22Rv1 (cell line): ENCODE measurements at regions not wholly inside any gene's neighbourhood (a gene's known extent, or its start where the extent isn't known, plus 50 kb on each side); places are given as distances from the start of the nearest gene placed in this dataset.

Experiments used
- H3K27ac ChIP-seq: fragments of 450-650 bp; 2 replicates; pipeline ENCODE4 v1.5.1; 2017
- CTCF ChIP-seq: fragments of 450-650 bp; IDR thresholded peaks from 2 replicates; pipeline ENCODE4 v1.5.1; 2017; ENCODE audit warnings: mild to moderate bottlenecking
- ZFX ChIP-seq: fragments of 450-650 bp; IDR thresholded peaks from 2 replicates; pipeline ENCODE4 v1.6.1; 2017; ENCODE audit warnings: antibody characterized with exemption, borderline replicate concordance

DNA sequence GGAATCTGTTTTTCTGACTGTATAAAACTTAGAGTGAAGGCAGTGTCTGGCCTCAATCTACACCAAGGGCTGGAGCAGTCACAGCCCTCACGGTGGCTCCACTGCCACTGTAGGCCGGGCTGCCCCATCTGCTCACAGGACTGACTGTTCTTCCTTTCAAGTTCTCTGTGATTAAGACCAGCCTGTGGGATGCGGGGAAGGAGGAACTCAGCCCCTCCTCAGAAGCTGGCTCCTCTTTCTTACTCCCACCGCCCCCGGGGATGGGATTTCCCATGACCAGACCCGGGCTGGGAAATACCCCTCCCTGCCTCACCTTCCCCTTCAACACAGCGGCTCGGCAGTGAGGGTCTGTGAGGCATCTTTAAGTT lies 106.0 kb downstream of the COPS8 start:
- H3K27ac ChIP-seq, result no peak overlapping the region
- TF ChIP-seq CTCF (no peak), ZFX (no peak)

GRCh38 chr2:237192881-237193280 lies 107.2 kb downstream of the COPS8 start:
- TF ChIP-seq CTCF, result no peak
- TF ChIP-seq ZFX, result no peak
- H3K27ac ChIP-seq, result no peak overlapping the region

- TF ChIP-seq CTCF (no peak), ZFX (no peak)
- H3K27ac ChIP-seq, result no peak overlapping the region
Observed at GRCh38 chr2:237193436-237193835, 107.7 kb downstream of the COPS8 start.

- TF ChIP-seq ZFX (no peak), CTCF (no peak)
Observed at GRCh38 chr2:237194081-237194480, 108.4 kb downstream of the COPS8 start.

DNA sequence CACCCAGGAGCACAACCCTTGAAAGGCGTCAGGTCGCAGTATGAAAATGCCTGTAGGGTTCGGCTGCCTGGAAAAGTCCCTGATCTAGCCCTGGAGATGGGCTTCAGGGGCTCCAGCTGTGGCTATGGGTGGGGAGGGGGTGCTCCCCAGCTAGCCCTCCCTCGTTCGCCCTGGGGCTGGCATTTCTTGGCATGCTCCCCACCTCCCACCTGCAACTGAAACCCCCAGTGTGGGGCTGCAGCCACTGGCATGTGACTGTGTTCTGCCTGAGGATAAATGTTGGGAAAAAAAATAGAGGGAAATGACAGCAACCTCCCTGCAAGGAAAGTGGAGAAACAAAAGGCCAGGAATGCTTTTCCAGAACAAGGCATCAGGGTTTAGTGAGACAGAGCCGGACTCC lies 109.2 kb downstream of the COPS8 start:
- H3K27ac ChIP-seq, result no peak overlapping the region
- TF ChIP-seq ZFX (no peak), CTCF (no peak)

More at GRCh38 chr2:237194081-237194480, 108.4 kb downstream of the COPS8 start:
- no peak overlapping the region for H3K27ac ChIP-seq

DNA sequence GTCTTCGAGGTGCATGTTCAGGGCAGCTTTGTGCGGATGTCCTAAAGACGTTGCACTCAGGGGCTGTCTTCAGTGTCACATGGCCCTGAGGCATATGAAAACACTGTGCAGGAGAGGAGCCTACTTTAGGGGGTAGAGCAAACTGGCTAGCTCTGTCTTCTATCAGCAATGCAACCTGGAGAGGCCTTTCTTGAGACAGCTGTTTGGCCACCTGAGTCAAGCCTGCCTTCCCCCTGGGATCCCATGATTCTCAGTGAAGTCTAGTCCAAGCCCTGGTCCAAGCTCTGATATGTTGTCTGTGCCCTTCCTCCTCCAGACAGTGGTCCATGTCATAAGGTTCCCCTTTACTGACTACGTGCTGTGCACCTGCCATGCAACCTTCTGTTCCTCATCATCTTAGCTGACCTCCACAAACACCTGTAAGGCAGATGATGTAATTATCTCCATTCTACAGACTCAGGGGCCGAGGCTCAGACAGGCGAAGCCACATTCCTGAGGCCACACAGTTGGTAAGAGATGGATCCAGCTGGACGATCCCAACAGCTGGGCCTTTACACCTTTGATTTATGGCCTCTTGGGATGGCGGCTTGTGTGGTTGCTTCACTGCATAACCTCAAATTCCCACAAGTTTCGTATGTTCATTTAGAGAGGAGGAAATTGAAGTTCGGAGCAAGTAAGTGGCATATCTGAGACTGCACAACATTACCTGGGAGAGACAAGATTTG lies 109.9 kb downstream of the COPS8 start:
- no peak for TF ChIP-seq CTCF
- TF ChIP-seq ZFX, result no peak
- no peak overlapping the region for H3K27ac ChIP-seq

GRCh38 chr2:237196409-237196808 lies 110.7 kb downstream of the COPS8 start:
- H3K27ac ChIP-seq, result no peak overlapping the region
- TF ChIP-seq ZFX (no peak), CTCF (no peak)
